Lower leg skin (tissue), 3 donors: ENCODE measurements at regions not wholly inside any gene's neighbourhood (a gene's known extent, or its start where the extent isn't known, plus 50 kb on each side); places are given as distances from the start of the nearest gene placed in this dataset.

Experiments used
- CTCF ChIP-seq, 3 donors: fragments of 450-650 bp; IDR thresholded peaks; one replicate each; pipeline ENCODE4 v1.5.1; 2016; ENCODE audit warnings: antibody characterized with exemption in 3 of 3, mild to moderate bottlenecking in 3 of 3, moderate library complexity in 2 of 3
- POLR2A ChIP-seq, 2 donors: fragments of 450-650 bp; IDR thresholded peaks; one replicate each; pipeline ENCODE4 v1.6.1; 2016 to 2017; ENCODE audit warnings: antibody characterized with exemption in 2 of 2, mild to moderate bottlenecking in 1 of 2, moderate library complexity in 1 of 2

DNA sequence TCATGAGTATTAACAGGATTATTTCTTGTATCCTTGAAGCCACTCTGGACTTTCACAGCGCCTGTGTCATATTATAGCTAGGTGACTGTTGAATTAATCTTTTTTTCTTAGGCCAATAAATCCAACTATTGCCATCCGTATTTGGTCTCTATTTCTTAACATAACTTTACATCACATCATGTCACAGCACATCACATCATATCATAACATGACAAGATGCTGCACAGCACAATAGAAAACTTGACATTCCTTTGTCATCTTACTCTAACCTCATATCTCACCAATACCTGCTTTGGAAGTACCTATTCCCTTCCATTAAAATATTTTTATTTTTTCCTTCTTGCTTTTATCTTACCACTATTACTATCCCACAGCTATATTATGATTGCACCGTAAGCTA is 1480.8 kb downstream of the TECRL start:
- TF ChIP-seq POLR2A (IDR thresholded peaks at IDR 0.05) (no peak), CTCF (IDR thresholded peaks at IDR 0.05) (no peak)
